Thyroid gland (tissue), 4 donors: ENCODE measurements at regions not wholly inside any gene's neighbourhood (a gene's known extent, or its start where the extent isn't known, plus 50 kb on each side); places are given as distances from the start of the nearest gene placed in this dataset.

Experiments used
- CTCF ChIP-seq, 6 experiments: fragments of 200-600 bp in 3 of 6; fragments of 450-650 bp in 3 of 6; sonication (generic) in 3 of 6; IDR thresholded peaks; one replicate each; pipeline ENCODE4 v1.5.1; 2016 to 2019; ENCODE audit warnings: antibody characterized with exemption in 6 of 6, mild to moderate bottlenecking in 2 of 6, inconsistent platforms in 1 of 6, moderate library complexity in 1 of 6
- POLR2A ChIP-seq, 2 donors: fragments of 450-650 bp; IDR thresholded peaks; one replicate each; pipeline ENCODE4 v1.6.1; 2017; ENCODE audit warnings: antibody characterized with exemption in 2 of 2, mild to moderate bottlenecking in 2 of 2, moderate library complexity in 1 of 2

- TF ChIP-seq CTCF (IDR thresholded peaks at IDR 0.05) (no peak), POLR2A (IDR thresholded peaks at IDR 0.05) (no peak)
Measured at GRCh38 chr5:40261984-40262383, 417.7 kb upstream of the PTGER4 start.
